ENCODE measurements at regions not wholly inside any gene's neighbourhood (a gene's known extent, or its start where the extent isn't known, plus 50 kb on each side); places are given as distances from the start of the nearest gene placed in this dataset.

GRCh38 chr11:122258446-122259194 is 142.6 kb upstream of the BLID start:
- TF ChIP-seq ZFP30 (CRISPR knock-in tag; IDR thresholded peaks at IDR 0.05) (no peak), ESRRG (CRISPR knock-in tag; IDR thresholded peaks at IDR 0.05) (no peak), BACH2 (CRISPR knock-in tag; IDR thresholded peaks at IDR 0.05; ENCODE audit: borderline replicate concordance) (no peak), TSHZ2 (CRISPR knock-in tag; IDR thresholded peaks at IDR 0.05) (no peak), PATZ1 (CRISPR knock-in tag; IDR thresholded peaks at IDR 0.05; ENCODE audit: borderline replicate concordance) (no peak), RARB (CRISPR knock-in tag; IDR thresholded peaks at IDR 0.05) (no peak), CREB5 (CRISPR knock-in tag; IDR thresholded peaks at IDR 0.05; ENCODE audit: low read depth) (no peak), ARNTL (CRISPR knock-in tag; IDR thresholded peaks at IDR 0.05; ENCODE audit: borderline replicate concordance, low read depth) (no peak), GLIS3 (CRISPR knock-in tag; IDR thresholded peaks at IDR 0.05) (no peak), ZNF565 (CRISPR knock-in tag; conservative IDR thresholded peaks at IDR 0.05; ENCODE audit: low read depth) (no peak), SNAI2 (CRISPR knock-in tag; IDR thresholded peaks at IDR 0.05) (no peak), ZFP3 (CRISPR knock-in tag; IDR thresholded peaks at IDR 0.05) (no peak), CSRNP3 (CRISPR knock-in tag; IDR thresholded peaks at IDR 0.05) (no peak)

All from SK-N-SH treated with all-trans-retinoic acid at 6 μM for 48 hours (cell line).